ENCODE measurements at regions not wholly inside any gene's neighbourhood (a gene's known extent, or its start where the extent isn't known, plus 50 kb on each side); places are given as distances from the start of the nearest gene placed in this dataset.
"Not testable (repeated sequence)": the region's sequence is repeated elsewhere in the genome, so short reads cannot be mapped to it uniquely, and the experiment has no call there.

GRCh38 chr5:126009566-126009965 is 413.6 kb upstream of the GRAMD2B start:
- TF ChIP-seq POLR2AphosphoS5 (IDR thresholded peaks at IDR 0.05; ENCODE audit: low read depth, low read length) (no peak), TAF1 (IDR thresholded peaks at IDR 0.05; ENCODE audit: borderline replicate concordance, low read depth, low read length) (no peak), POLR2A (IDR thresholded peaks at IDR 0.05; ENCODE audit: low read depth, low read length) (no peak)
- DNase-seq (ENCODE audit: insufficient read length) (no peak), FAIRE-seq (no peak)

- not testable (repeated sequence) for DNase-seq (ENCODE audit: insufficient read length); FAIRE-seq
Observed at GRCh38 chr5:126011526-126011925, 411.7 kb upstream of the GRAMD2B start.

- TF ChIP-seq POLR2AphosphoS5 (IDR thresholded peaks at IDR 0.05; ENCODE audit: low read depth, low read length) (no peak), TAF1 (IDR thresholded peaks at IDR 0.05; ENCODE audit: borderline replicate concordance, low read depth, low read length) (no peak), POLR2A (IDR thresholded peaks at IDR 0.05; ENCODE audit: low read depth, low read length) (no peak)
- FAIRE-seq, result no peak
- DNase-seq (ENCODE audit: insufficient read length), result no peak
Observed at GRCh38 chr5:126014676-126015075, 408.5 kb upstream of the GRAMD2B start.

- FAIRE-seq (peak; percentile 44), DNase-seq (ENCODE audit: insufficient read length) (no peak)
- TF ChIP-seq TAF1 (IDR thresholded peaks at IDR 0.05; ENCODE audit: borderline replicate concordance, low read depth, low read length) (no peak), POLR2AphosphoS5 (IDR thresholded peaks at IDR 0.05; ENCODE audit: low read depth, low read length) (no peak), POLR2A (IDR thresholded peaks at IDR 0.05; ENCODE audit: low read depth, low read length) (no peak)
Observed at GRCh38 chr5:126015235-126016181, 407.7 kb upstream of the GRAMD2B start.

GRCh38 chr5:126016256-126016655 is 407.0 kb upstream of the GRAMD2B start:
- FAIRE-seq, result no peak
- TF ChIP-seq TAF1 (IDR thresholded peaks at IDR 0.05; ENCODE audit: borderline replicate concordance, low read depth, low read length), result no peak
- no peak for DNase-seq (ENCODE audit: insufficient read length)

- TF ChIP-seq TAF1 (IDR thresholded peaks at IDR 0.05; ENCODE audit: borderline replicate concordance, low read depth, low read length), result no peak
- no peak for TF ChIP-seq POLR2A (IDR thresholded peaks at IDR 0.05; ENCODE audit: low read depth, low read length)
- TF ChIP-seq POLR2AphosphoS5 (IDR thresholded peaks at IDR 0.05; ENCODE audit: low read depth, low read length), result no peak
- FAIRE-seq (no peak), DNase-seq (ENCODE audit: insufficient read length) (no peak)
Observed at GRCh38 chr5:126017096-126017495, 406.1 kb upstream of the GRAMD2B start.

GRCh38 chr5:126020770-126021169 is 402.4 kb upstream of the GRAMD2B start:
- no peak for DNase-seq (ENCODE audit: insufficient read length)
- FAIRE-seq, result no peak
- TF ChIP-seq POLR2AphosphoS5 (IDR thresholded peaks at IDR 0.05; ENCODE audit: low read depth, low read length) (no peak), POLR2A (IDR thresholded peaks at IDR 0.05; ENCODE audit: low read depth, low read length) (no peak), TAF1 (IDR thresholded peaks at IDR 0.05; ENCODE audit: borderline replicate concordance, low read depth, low read length) (no peak)

- TF ChIP-seq TAF1 (IDR thresholded peaks at IDR 0.05; ENCODE audit: borderline replicate concordance, low read depth, low read length), result no peak
- TF ChIP-seq POLR2A (IDR thresholded peaks at IDR 0.05; ENCODE audit: low read depth, low read length), result no peak
- no peak for TF ChIP-seq POLR2AphosphoS5 (IDR thresholded peaks at IDR 0.05; ENCODE audit: low read depth, low read length)
- FAIRE-seq (no peak), DNase-seq (ENCODE audit: insufficient read length) (no peak)
Observed at GRCh38 chr5:126023994-126024441, 399.2 kb upstream of the GRAMD2B start.

- no peak for FAIRE-seq
Observed at GRCh38 chr5:126027149-126027548, 396.1 kb upstream of the GRAMD2B start.

GRCh38 chr5:126027652-126028051 is 395.6 kb upstream of the GRAMD2B start:
- FAIRE-seq, result no peak
- TF ChIP-seq POLR2A (IDR thresholded peaks at IDR 0.05; ENCODE audit: low read depth, low read length) (no peak), TAF1 (IDR thresholded peaks at IDR 0.05; ENCODE audit: borderline replicate concordance, low read depth, low read length) (no peak), POLR2AphosphoS5 (IDR thresholded peaks at IDR 0.05; ENCODE audit: low read depth, low read length) (no peak)

More at GRCh38 chr5:126027149-126027548, 396.1 kb upstream of the GRAMD2B start:
- no peak for TF ChIP-seq TAF1 (IDR thresholded peaks at IDR 0.05; ENCODE audit: borderline replicate concordance, low read depth, low read length)
- TF ChIP-seq POLR2A (IDR thresholded peaks at IDR 0.05; ENCODE audit: low read depth, low read length), result no peak
- TF ChIP-seq POLR2AphosphoS5 (IDR thresholded peaks at IDR 0.05; ENCODE audit: low read depth, low read length), result no peak
- no peak for DNase-seq (ENCODE audit: insufficient read length)

GRCh38 chr5:126028336-126028735 is 394.9 kb upstream of the GRAMD2B start:
- FAIRE-seq (no peak), DNase-seq (ENCODE audit: insufficient read length) (no peak)
- no peak for TF ChIP-seq POLR2AphosphoS5 (IDR thresholded peaks at IDR 0.05; ENCODE audit: low read depth, low read length)
- TF ChIP-seq POLR2A (IDR thresholded peaks at IDR 0.05; ENCODE audit: low read depth, low read length), result no peak
- TF ChIP-seq TAF1 (IDR thresholded peaks at IDR 0.05; ENCODE audit: borderline replicate concordance, low read depth, low read length), result no peak

More at GRCh38 chr5:126027652-126028051, 395.6 kb upstream of the GRAMD2B start:
- DNase-seq (ENCODE audit: insufficient read length), result no peak

GRCh38 chr5:126029282-126029681 is 393.9 kb upstream of the GRAMD2B start:
- not testable (repeated sequence) for DNase-seq (ENCODE audit: insufficient read length); FAIRE-seq

All from GM12892 (cell line).